Fibroblast of lung (primary cell): ENCODE measurements at regions not wholly inside any gene's neighbourhood (a gene's known extent, or its start where the extent isn't known, plus 50 kb on each side); places are given as distances from the start of the nearest gene placed in this dataset.

Experiments
- DNase-seq, 2 donors: peaks; one replicate each; pipeline versions ENCODE4 v3.0.0 to v3.0.0-alpha.2; 2010; ENCODE audit warnings: low read depth in 2 of 2
- H2AFZ ChIP-seq: 2 replicates; pipeline ENCODE4 v1.5.1; 2012; ENCODE audit warnings: low read length, control low read depth, inconsistent platforms
- H3K27ac ChIP-seq: 2 replicates; pipeline ENCODE4 v1.5.1; 2011; ENCODE audit warnings: low read length, control low read depth; ENCODE audit not compliant: insufficient read depth
- H3K27me3 ChIP-seq: 2 replicates; pipeline ENCODE4 v1.5.1; 2011; ENCODE audit warnings: mild to moderate bottlenecking, low read length; ENCODE audit not compliant: control insufficient read depth, insufficient read depth
- H3K36me3 ChIP-seq: 2 replicates; pipeline ENCODE4 v1.5.1; 2011; ENCODE audit warnings: low read length; ENCODE audit not compliant: control insufficient read depth, insufficient read depth
- H3K4me1 ChIP-seq: 2 replicates; pipeline ENCODE4 v1.5.1; 2011; ENCODE audit warnings: low read length; ENCODE audit not compliant: control insufficient read depth, insufficient read depth; ENCODE audit errors: extremely low read depth
- H3K4me2 ChIP-seq: 2 replicates; pipeline ENCODE4 v1.5.1; 2011; ENCODE audit warnings: low read length, control low read depth; ENCODE audit not compliant: insufficient read depth; ENCODE audit errors: extremely low read depth
- H3K4me3 ChIP-seq, 4 experiments: fragments of 200-600 bp in 1 of 4; sonication (generic) in 1 of 4; replicated peaks in 1 of 4; 2 replicates each; pipeline ENCODE4 v1.5.1; 2011 to 2016; ENCODE audit warnings: low read length in 4 of 4, low read depth in 3 of 4, mild to moderate bottlenecking in 3 of 4, control low read depth in 2 of 4, inconsistent platforms in 1 of 4, mixed read lengths in 1 of 4; ENCODE audit not compliant: insufficient read depth in 1 of 4; ENCODE audit errors: control extremely low read depth in 1 of 4
- H3K79me2 ChIP-seq: 2 replicates; pipeline ENCODE4 v1.5.1; 2012; ENCODE audit warnings: mild to moderate bottlenecking, low read length, inconsistent platforms; ENCODE audit not compliant: control insufficient read depth, insufficient read depth
- H3K9ac ChIP-seq: 2 replicates; pipeline ENCODE4 v1.5.1; 2011; ENCODE audit warnings: mild to moderate bottlenecking, low read length, control low read depth; ENCODE audit not compliant: insufficient read depth
- H3K9me3 ChIP-seq: 2 replicates; pipeline ENCODE4 v1.5.1; 2012; ENCODE audit warnings: low read depth, low read length; ENCODE audit not compliant: control insufficient read depth, insufficient read depth
- H4K20me1 ChIP-seq: 2 replicates; pipeline ENCODE4 v1.5.1; 2011; ENCODE audit warnings: low read length; ENCODE audit not compliant: control insufficient read depth, insufficient read depth; ENCODE audit errors: extremely low read depth
- CTCF ChIP-seq, 2 donors: IDR thresholded peaks in 1 of 2; conservative IDR thresholded peaks in 1 of 2; 1 replicate in 1 of 2; 2 replicates in 1 of 2; pipeline ENCODE4 v1.5.1; 2011 to 2012; ENCODE audit warnings: low read length in 2 of 2, control low read depth in 1 of 2, inconsistent platforms in 1 of 2, low read depth in 1 of 2, mild to moderate bottlenecking in 1 of 2
- EZH2 ChIP-seq: IDR thresholded peaks from 2 replicates; pipeline ENCODE4 v1.5.1; 2012; ENCODE audit warnings: low read length, control low read depth, mild to moderate bottlenecking; ENCODE audit errors: missing control alignments

- no peaks in the 10 kb centered on the region for H4K20me1 ChIP-seq
- H3K79me2 ChIP-seq, result no peaks in the 10 kb centered on the region
- no peaks in the 10 kb centered on the region for H3K4me1 ChIP-seq
- TF ChIP-seq EZH2 (no peak), CTCF (conservative IDR thresholded peaks at IDR 0.05 in 1 of 2, IDR thresholded peaks at IDR 0.05 in 1 of 2; ENCODE audit: low read depth in 1 of 2, low read length in 2 of 2) (no peak)
- H3K4me3 ChIP-seq, result no peak overlapping the region
- no peak overlapping the region for H3K4me2 ChIP-seq
- no peaks in the 10 kb centered on the region for H3K36me3 ChIP-seq
- no peaks in the 10 kb centered on the region for H3K9me3 ChIP-seq
- H3K27me3 ChIP-seq, result no peaks in the 10 kb centered on the region
- no peak overlapping the region for H2AFZ ChIP-seq
- H3K9ac ChIP-seq, result no peak overlapping the region
- DNase-seq, result peak in 1 of 2 donors; percentile 21
- H3K27ac ChIP-seq, result no peak overlapping the region
Observed at GRCh38 chrX:109822861-109823260, 89.8 kb upstream of the ACSL4 start.

GRCh38 chrX:109826954-109827708, 94.1 kb upstream of the ACSL4 start:
- DNase-seq, result peak; percentile 58 to 86
- Histone ChIP-seq H3K36me3 (no peaks in the 10 kb centered on the region), H3K4me3 (no peak overlapping the region), H3K9me3 (no peaks in the 10 kb centered on the region), H3K4me2 (no peak overlapping the region), H3K9ac (no peak overlapping the region), H4K20me1 (no peaks in the 10 kb centered on the region), H2AFZ (no peak overlapping the region), H3K27ac (no peak overlapping the region), H3K79me2 (no peaks in the 10 kb centered on the region), H3K27me3 (no peaks in the 10 kb centered on the region), H3K4me1 (no peaks in the 10 kb centered on the region)
- TF ChIP-seq EZH2 (no peak), CTCF (conservative IDR thresholded peaks at IDR 0.05 in 1 of 2, IDR thresholded peaks at IDR 0.05 in 1 of 2; ENCODE audit: low read depth in 1 of 2, low read length in 2 of 2) (no peak)

DNA sequence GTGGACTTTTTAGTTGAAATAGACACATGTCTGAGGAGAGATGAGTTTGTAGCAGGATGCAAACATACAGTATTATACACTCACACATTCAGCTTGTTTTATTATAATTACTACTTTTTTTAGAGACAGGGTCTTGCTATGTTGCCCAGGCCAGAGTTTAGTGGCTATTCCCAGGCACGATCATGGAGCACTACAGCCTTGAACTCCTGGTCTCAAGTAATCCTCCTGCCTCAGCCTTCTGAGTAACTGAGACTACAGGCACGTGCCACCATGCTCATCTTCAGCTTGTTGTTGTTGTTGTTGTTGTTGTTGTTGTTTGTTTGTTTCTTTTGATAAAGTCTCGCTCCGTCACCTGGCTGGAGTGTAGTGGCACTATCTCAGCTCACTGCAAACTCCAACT, 94.7 kb upstream of the ACSL4 start:
- Histone ChIP-seq H3K4me1 (no peaks in the 10 kb centered on the region), H2AFZ (no peak overlapping the region), H4K20me1 (no peaks in the 10 kb centered on the region), H3K79me2 (no peaks in the 10 kb centered on the region), H3K27me3 (no peaks in the 10 kb centered on the region), H3K36me3 (no peaks in the 10 kb centered on the region), H3K9ac (no peak overlapping the region), H3K27ac (no peak overlapping the region), H3K4me3 (no peak overlapping the region), H3K4me2 (no peak overlapping the region), H3K9me3 (no peaks in the 10 kb centered on the region)
- no peak for TF ChIP-seq EZH2
- TF ChIP-seq CTCF (conservative IDR thresholded peaks at IDR 0.05 in 1 of 2, IDR thresholded peaks at IDR 0.05 in 1 of 2; ENCODE audit: low read depth in 1 of 2, low read length in 2 of 2), result no peak
- DNase-seq, result no peak
